Epithelial cell of proximal tubule (primary cell): ENCODE measurements at regions not wholly inside any gene's neighbourhood (a gene's known extent, or its start where the extent isn't known, plus 50 kb on each side); places are given as distances from the start of the nearest gene placed in this dataset.

Experiments used
- DNase-seq: peaks from one replicate; pipeline ENCODE4 v3.0.0-alpha.2; 2011; ENCODE audit warnings: low read depth
- H3K4me3 ChIP-seq: 2 replicates; pipeline ENCODE4 v1.5.1; 2011; ENCODE audit warnings: low read depth, mild to moderate bottlenecking, low read length
- TF ChIP-seq, protein P1 (sequence below): conservative IDR thresholded peaks from 2 replicates; pipeline ENCODE4 v1.5.1; 2012; ENCODE audit warnings: low read depth, mild to moderate bottlenecking, low read length

DNA sequence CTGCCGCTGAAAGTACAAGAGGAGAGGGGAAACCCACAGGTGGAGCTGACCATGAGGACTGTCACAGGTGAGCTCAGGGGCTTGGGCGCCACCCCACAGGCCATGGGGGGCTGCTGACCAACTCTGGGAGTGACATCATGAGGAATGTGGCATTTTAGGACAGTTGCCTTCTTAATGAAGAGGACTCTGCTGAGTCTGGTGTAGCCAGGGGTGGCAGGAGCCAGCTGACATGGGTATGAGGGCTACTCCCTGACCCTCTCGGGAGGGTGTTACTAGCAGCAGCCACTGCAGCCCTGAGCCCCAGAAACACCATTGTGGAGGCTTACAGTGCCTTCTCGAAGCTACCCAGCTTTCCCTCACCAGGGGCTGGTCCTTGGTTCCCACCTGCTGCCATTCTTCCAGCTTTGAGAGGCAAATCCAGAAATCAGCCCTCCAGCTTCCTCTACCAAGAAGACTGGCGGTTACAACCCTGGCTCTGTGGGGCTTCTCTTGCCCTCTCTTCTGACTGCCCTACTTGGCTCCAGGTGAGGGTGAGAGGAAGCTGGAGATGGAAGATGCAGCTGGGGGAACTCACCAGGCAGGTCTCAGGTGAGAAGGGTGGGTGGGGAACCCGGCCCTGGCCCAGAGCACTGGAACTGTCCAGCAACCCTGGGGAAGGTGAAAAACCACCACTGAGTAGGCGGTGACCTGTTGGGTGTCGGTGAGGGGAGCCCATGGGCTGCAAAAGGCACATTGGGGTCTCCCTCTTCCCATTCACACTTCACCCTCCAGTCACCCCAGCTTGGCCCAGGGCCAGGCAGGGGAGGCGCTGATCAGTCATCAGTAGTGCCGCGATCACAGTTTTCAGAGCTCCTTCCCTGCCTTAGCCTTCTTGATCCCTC lies 98.5 kb downstream of the MCFD2 start:
- TF ChIP-seq, protein P1, sequence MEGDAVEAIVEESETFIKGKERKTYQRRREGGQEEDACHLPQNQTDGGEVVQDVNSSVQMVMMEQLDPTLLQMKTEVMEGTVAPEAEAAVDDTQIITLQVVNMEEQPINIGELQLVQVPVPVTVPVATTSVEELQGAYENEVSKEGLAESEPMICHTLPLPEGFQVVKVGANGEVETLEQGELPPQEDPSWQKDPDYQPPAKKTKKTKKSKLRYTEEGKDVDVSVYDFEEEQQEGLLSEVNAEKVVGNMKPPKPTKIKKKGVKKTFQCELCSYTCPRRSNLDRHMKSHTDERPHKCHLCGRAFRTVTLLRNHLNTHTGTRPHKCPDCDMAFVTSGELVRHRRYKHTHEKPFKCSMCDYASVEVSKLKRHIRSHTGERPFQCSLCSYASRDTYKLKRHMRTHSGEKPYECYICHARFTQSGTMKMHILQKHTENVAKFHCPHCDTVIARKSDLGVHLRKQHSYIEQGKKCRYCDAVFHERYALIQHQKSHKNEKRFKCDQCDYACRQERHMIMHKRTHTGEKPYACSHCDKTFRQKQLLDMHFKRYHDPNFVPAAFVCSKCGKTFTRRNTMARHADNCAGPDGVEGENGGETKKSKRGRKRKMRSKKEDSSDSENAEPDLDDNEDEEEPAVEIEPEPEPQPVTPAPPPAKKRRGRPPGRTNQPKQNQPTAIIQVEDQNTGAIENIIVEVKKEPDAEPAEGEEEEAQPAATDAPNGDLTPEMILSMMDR, result no peak
- DNase-seq, result no peak
- no peak overlapping the region for H3K4me3 ChIP-seq

DNA sequence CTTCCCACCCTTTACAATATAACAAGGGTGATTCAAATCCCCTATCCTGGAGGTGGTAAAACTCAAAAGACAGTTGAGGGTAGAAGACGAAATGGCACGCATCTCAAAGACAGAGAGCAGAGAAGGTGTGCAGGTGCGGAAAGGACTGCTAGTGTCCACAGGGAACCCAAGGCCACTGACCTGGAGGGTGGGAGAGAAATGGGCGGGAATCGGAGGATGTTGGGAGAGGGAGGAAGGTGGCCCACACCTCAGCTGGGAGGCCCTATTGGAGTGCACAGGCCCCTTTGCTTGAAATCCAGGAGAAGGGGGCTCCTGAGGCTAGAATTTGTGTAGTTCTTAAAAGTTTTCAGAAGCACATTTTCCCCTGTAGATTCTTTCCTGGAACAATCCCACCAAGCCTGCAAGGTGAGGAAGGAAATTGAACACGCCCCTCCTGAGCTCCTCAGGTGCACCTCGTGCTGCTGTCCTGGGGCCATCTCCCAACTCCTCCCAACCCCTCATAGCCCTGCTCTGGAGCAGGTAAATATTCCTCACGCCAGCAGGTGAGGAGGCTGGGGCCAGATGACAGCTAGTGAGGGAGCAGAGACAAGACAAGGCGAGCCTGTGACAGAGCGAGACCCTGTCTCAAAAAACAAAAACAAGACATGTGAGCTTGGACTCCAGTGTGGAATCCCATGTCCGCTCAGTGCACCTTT lies 99.3 kb downstream of the MCFD2 start:
- TF ChIP-seq, protein P1, result no peak
- DNase-seq, result no peak
- no peak overlapping the region for H3K4me3 ChIP-seq

GRCh38 chr2:46815121-46815802 lies 100.3 kb downstream of the MCFD2 start:
- no peak for DNase-seq
- TF ChIP-seq, protein P1, result peak; percentile 16
- no peak overlapping the region for H3K4me3 ChIP-seq

DNA sequence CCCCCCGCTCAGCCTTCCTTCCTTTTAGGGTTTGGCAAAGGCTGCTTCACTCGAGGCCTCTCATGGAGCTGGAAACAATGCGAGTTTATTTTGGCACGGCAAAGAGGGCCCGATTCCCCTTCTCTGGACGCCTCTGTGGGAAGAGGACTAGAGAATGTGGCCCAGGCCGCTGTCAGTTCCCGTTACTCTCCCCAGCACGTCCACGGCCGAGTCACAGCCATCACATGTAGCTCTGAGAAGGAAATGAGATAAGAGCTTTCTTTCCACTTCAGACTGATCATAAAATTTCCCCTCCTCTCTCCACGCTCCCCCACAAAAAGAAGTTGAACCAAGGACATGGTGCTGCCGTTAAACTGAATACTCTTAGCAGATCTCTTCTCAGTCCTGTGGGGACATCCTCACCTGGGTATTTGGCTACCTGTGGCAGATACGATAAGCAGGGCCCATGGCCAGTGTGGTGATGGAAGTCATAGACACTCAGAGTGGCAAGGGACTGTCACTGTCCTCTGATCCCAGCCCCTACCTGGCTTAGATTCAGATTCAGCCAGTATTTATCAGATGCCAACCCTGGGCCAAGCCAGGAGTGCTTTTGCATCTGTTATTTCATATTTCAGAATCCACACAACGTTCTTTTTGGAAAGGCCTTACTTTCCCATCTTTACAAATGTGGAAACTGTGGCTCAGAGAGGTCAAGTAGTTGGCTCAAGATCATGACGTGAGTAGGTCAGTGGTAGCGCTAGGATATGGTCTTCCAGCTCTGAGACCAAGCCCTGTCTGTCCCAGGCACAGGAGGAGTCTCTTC lies 101.2 kb downstream of the MCFD2 start:
- TF ChIP-seq, protein P1, result no peak
- no peak overlapping the region for H3K4me3 ChIP-seq
- DNase-seq, result no peak

GRCh38 chr2:46813680-46814079 lies 101.9 kb downstream of the MCFD2 start:
- TF ChIP-seq, protein P1, result no peak
- H3K4me3 ChIP-seq, result no peak overlapping the region
- DNase-seq, result no peak

- TF ChIP-seq, protein P1, result no peak
- no peak for DNase-seq
- no peak overlapping the region for H3K4me3 ChIP-seq
Measured at GRCh38 chr2:46813020-46813415, 102.6 kb downstream of the MCFD2 start.
